MM.1S (cell line): ENCODE measurements at regions not wholly inside any gene's neighbourhood (a gene's known extent, or its start where the extent isn't known, plus 50 kb on each side); places are given as distances from the start of the nearest gene placed in this dataset.

Experiments used
- DNase-seq: peaks from one replicate; pipeline ENCODE4 v3.0.0-alpha.2; 2015
- H2AFZ ChIP-seq: fragments of 300-600 bp; sonication (generic); 2 replicates; pipeline ENCODE4 v1.6.0; 2016; ENCODE audit warnings: antibody characterized with exemption, low read length
- H3F3A ChIP-seq: fragments of 300-600 bp; sonication (generic); 2 replicates; pipeline ENCODE4 v1.6.1; 2016; ENCODE audit warnings: mild to moderate bottlenecking, antibody characterized with exemption, low read length, moderate library complexity, mixed read lengths; ENCODE audit not compliant: insufficient read depth
- H3K27ac ChIP-seq: fragments of 300-600 bp; sonication (generic); 2 replicates; pipeline ENCODE4 v1.5.1; 2016; ENCODE audit warnings: mild to moderate bottlenecking, low read length
- H3K27me3 ChIP-seq: fragments of 300-600 bp; sonication (generic); replicated peaks from 2 replicates; pipeline ENCODE4 v1.6.0; 2016; ENCODE audit warnings: low read length; ENCODE audit not compliant: insufficient read depth
- H3K36me3 ChIP-seq: fragments of 300-600 bp; sonication (generic); replicated peaks from 2 replicates; pipeline ENCODE4 v1.6.1; 2016; ENCODE audit warnings: mild to moderate bottlenecking, low read length, mixed read lengths; ENCODE audit not compliant: insufficient read depth
- H3K4me1 ChIP-seq: fragments of 300-600 bp; sonication (generic); 2 replicates; pipeline ENCODE4 v1.6.1; 2016; ENCODE audit warnings: low read length, mixed read lengths
- H3K4me2 ChIP-seq: fragments of 300-600 bp; sonication (generic); 2 replicates; pipeline ENCODE4 v1.6.0; 2016; ENCODE audit warnings: low read depth, low read length
- H3K4me3 ChIP-seq: fragments of 300-600 bp; sonication (generic); 2 replicates; pipeline ENCODE4 v1.5.1; 2016; ENCODE audit warnings: low read length, mixed read lengths
- H3K79me2 ChIP-seq: fragments of 300-600 bp; sonication (generic); 2 replicates; pipeline ENCODE4 v1.6.1; 2016; ENCODE audit warnings: mixed run types, low read length, mixed read lengths
- H3K9ac ChIP-seq: fragments of 300-600 bp; sonication (generic); 2 replicates; pipeline ENCODE4 v1.6.1; 2016; ENCODE audit warnings: low read length, mixed read lengths
- H3K9me2 ChIP-seq: fragments of 300-600 bp; sonication (generic); replicated peaks from 2 replicates; pipeline ENCODE4 v1.6.1; 2016; ENCODE audit warnings: mild to moderate bottlenecking, low read length, mixed read lengths; ENCODE audit not compliant: insufficient read depth
- H3K9me3 ChIP-seq: fragments of 300-600 bp; sonication (generic); replicated peaks from 2 replicates; pipeline ENCODE4 v1.6.1; 2016; ENCODE audit warnings: mild to moderate bottlenecking, low read length, mixed read lengths; ENCODE audit not compliant: insufficient read depth
- H4K20me1 ChIP-seq: fragments of 300-600 bp; sonication (generic); 2 replicates; pipeline ENCODE4 v1.6.1; 2016; ENCODE audit warnings: mild to moderate bottlenecking, low read length, moderate library complexity, mixed read lengths; ENCODE audit not compliant: insufficient read depth
- CTCF ChIP-seq: fragments of 300-600 bp; sonication (generic); IDR thresholded peaks from 2 replicates; pipeline ENCODE4 v1.5.1; 2016; ENCODE audit warnings: antibody characterized with exemption, low read length, mixed read lengths
- EZH2 ChIP-seq: fragments of 300-600 bp; sonication (generic); optimal IDR thresholded peaks from 2 replicates; pipeline ENCODE3; 2017; ENCODE audit warnings: low read depth, mild to moderate bottlenecking, antibody characterized with exemption, low read length, mixed read lengths
- EZH2phosphoT487 ChIP-seq: fragments of 300-600 bp; sonication (generic); IDR thresholded peaks from 2 replicates; pipeline ENCODE4 v1.6.1; 2018; ENCODE audit warnings: antibody characterized with exemption, low read length

GRCh38 chr5:30764704-30765103, 428.8 kb upstream of the CDH6 start:
- no peak overlapping the region for H3K27ac ChIP-seq
- H3K9me2 ChIP-seq: no peaks in the 10 kb centered on the region
- no peaks in the 10 kb centered on the region for H3K4me1 ChIP-seq
- no peak overlapping the region for H3K9ac ChIP-seq
- H3K79me2 ChIP-seq: no peaks in the 10 kb centered on the region
- no peaks in the 10 kb centered on the region for H3K36me3 ChIP-seq
- no peaks in the 10 kb centered on the region for H4K20me1 ChIP-seq
- no peaks in the 10 kb centered on the region for H3K27me3 ChIP-seq
- TF ChIP-seq CTCF (no peak), EZH2phosphoT487 (no peak), EZH2 (no peak)
- H3F3A ChIP-seq: no peaks in the 10 kb centered on the region
- no peak overlapping the region for H3K4me3 ChIP-seq
- no peaks in the 10 kb centered on the region for H3K9me3 ChIP-seq
- DNase-seq: no peak
- no peak overlapping the region for H3K4me2 ChIP-seq
- no peak overlapping the region for H2AFZ ChIP-seq

- no peaks in the 10 kb centered on the region for H3K27me3 ChIP-seq
- H3K4me1 ChIP-seq: no peaks in the 10 kb centered on the region
- no peak overlapping the region for H2AFZ ChIP-seq
- no peaks in the 10 kb centered on the region; the same call in 1 of the 2 replicates for H3K9me3 ChIP-seq
- H3F3A ChIP-seq: no peaks in the 10 kb centered on the region
- H3K79me2 ChIP-seq: no peaks in the 10 kb centered on the region
- no peak overlapping the region for H3K4me3 ChIP-seq
- no peaks in the 10 kb centered on the region for H3K36me3 ChIP-seq
- TF ChIP-seq EZH2 (no peak), EZH2phosphoT487 (no peak), CTCF (no peak)
- no peaks in the 10 kb centered on the region for H3K9me2 ChIP-seq
- H4K20me1 ChIP-seq: no peaks in the 10 kb centered on the region
- no peak for DNase-seq
- no peak overlapping the region for H3K27ac ChIP-seq
- no peak overlapping the region for H3K9ac ChIP-seq
- H3K4me2 ChIP-seq: no peak overlapping the region
Measured at GRCh38 chr5:30759731-30760130, 433.8 kb upstream of the CDH6 start.

GRCh38 chr5:30752015-30752414, 441.5 kb upstream of the CDH6 start:
- H3F3A ChIP-seq: no peaks in the 10 kb centered on the region
- H3K4me2 ChIP-seq: no peak overlapping the region
- no peak overlapping the region for H2AFZ ChIP-seq
- no peaks in the 10 kb centered on the region for H3K27me3 ChIP-seq
- TF ChIP-seq EZH2 (no peak), CTCF (no peak), EZH2phosphoT487 (no peak)
- H3K9me3 ChIP-seq: no peaks in the 10 kb centered on the region
- no peak for DNase-seq
- no peak overlapping the region for H3K9ac ChIP-seq
- H3K4me3 ChIP-seq: no peak overlapping the region
- no peaks in the 10 kb centered on the region for H4K20me1 ChIP-seq
- no peaks in the 10 kb centered on the region for H3K9me2 ChIP-seq
- H3K4me1 ChIP-seq: no peaks in the 10 kb centered on the region
- no peaks in the 10 kb centered on the region for H3K36me3 ChIP-seq
- H3K27ac ChIP-seq: no peak overlapping the region
- H3K79me2 ChIP-seq: no peaks in the 10 kb centered on the region
